Parathyroid adenoma (tissue), 2 donors: ENCODE measurements at regions not wholly inside any gene's neighbourhood (a gene's known extent, or its start where the extent isn't known, plus 50 kb on each side); places are given as distances from the start of the nearest gene placed in this dataset.
"Not testable (repeated sequence)": the region's sequence is repeated elsewhere in the genome, so short reads cannot be mapped to it uniquely, and the experiment has no call there.

Experiments
- H2AFZ ChIP-seq: fragments of 300-600 bp; sonication (generic); one replicate; pipeline ENCODE4 v1.7.0; 2017; ENCODE audit warnings: antibody characterized with exemption, mild to moderate bottlenecking
- H3K27ac ChIP-seq: fragments of 300-600 bp; sonication (generic); one replicate; pipeline ENCODE4 v1.7.0; 2017
- H3K27me3 ChIP-seq: fragments of 300-600 bp; sonication (generic); one replicate; pipeline ENCODE4 v1.7.0; 2017; ENCODE audit warnings: low read length; ENCODE audit not compliant: control insufficient read depth, insufficient read depth
- H3K36me3 ChIP-seq: fragments of 300-600 bp; sonication (generic); one replicate; pipeline ENCODE4 v1.7.0; 2017; ENCODE audit warnings: low read length; ENCODE audit not compliant: control insufficient read depth, insufficient read depth
- H3K4me1 ChIP-seq: fragments of 300-600 bp; sonication (generic); one replicate; pipeline ENCODE4 v1.7.0; 2017; ENCODE audit warnings: control low read depth
- H3K4me2 ChIP-seq: fragments of 300-600 bp; sonication (generic); one replicate; pipeline ENCODE4 v1.7.0; 2017; ENCODE audit warnings: low read length
- H3K4me3 ChIP-seq: fragments of 300-600 bp; sonication (generic); one replicate; pipeline ENCODE4 v1.7.0; 2017; ENCODE audit warnings: low read depth, low read length
- H3K79me2 ChIP-seq: fragments of 300-600 bp; sonication (generic); one replicate; pipeline ENCODE4 v1.7.0; 2017; ENCODE audit warnings: control low read depth
- H3K9ac ChIP-seq: fragments of 300-600 bp; sonication (generic); one replicate; pipeline ENCODE4 v1.7.0; 2017; ENCODE audit warnings: mild to moderate bottlenecking
- H3K9me3 ChIP-seq: fragments of 300-600 bp; sonication (generic); one replicate; pipeline ENCODE4 v1.7.0; 2017; ENCODE audit warnings: low read length; ENCODE audit not compliant: control insufficient read depth
- CTCF ChIP-seq: fragments of 300-600 bp; sonication (generic); IDR thresholded peaks from one replicate; pipeline ENCODE4 v1.7.0; 2017; ENCODE audit warnings: antibody characterized with exemption, mild to moderate bottlenecking
- donor health status: primary hyperparathyroidism.

- Histone ChIP-seq H3K4me3 (no peak overlapping the region), H3K9me3 (no peaks in the 10 kb centered on the region), H3K27me3 (no peaks in the 10 kb centered on the region), H3K9ac (no peak overlapping the region), H3K4me2 (no peak overlapping the region), H3K79me2 (no peaks in the 10 kb centered on the region), H3K4me1 (no peaks in the 10 kb centered on the region), H3K36me3 (no peaks in the 10 kb centered on the region), H2AFZ (no peak overlapping the region), H3K27ac (no peak overlapping the region)
- TF ChIP-seq CTCF: no peak
Observed at GRCh38 chr7:81298951-81299666, 380.3 kb upstream of the SEMA3C start.

GRCh38 chr7:81297317-81297716, 378.5 kb upstream of the SEMA3C start:
- no peaks in the 10 kb centered on the region for H3K36me3 ChIP-seq
- H3K79me2 ChIP-seq: no peaks in the 10 kb centered on the region
- no peak overlapping the region for H3K9ac ChIP-seq
- H3K4me3 ChIP-seq: no peak overlapping the region
- TF ChIP-seq CTCF: no peak
- no peaks in the 10 kb centered on the region for H3K9me3 ChIP-seq
- H3K27me3 ChIP-seq: no peaks in the 10 kb centered on the region
- H3K4me1 ChIP-seq: no peaks in the 10 kb centered on the region
- H3K4me2 ChIP-seq: no peak overlapping the region
- H3K27ac ChIP-seq: no peak overlapping the region
- no peak overlapping the region for H2AFZ ChIP-seq

- Histone ChIP-seq H2AFZ (no peak overlapping the region), H3K4me1 (no peaks in the 10 kb centered on the region), H3K9ac (no peak overlapping the region), H3K9me3 (no peaks in the 10 kb centered on the region), H3K36me3 (no peaks in the 10 kb centered on the region), H3K4me2 (no peak overlapping the region), H3K79me2 (no peaks in the 10 kb centered on the region), H3K27me3 (no peaks in the 10 kb centered on the region), H3K27ac (no peak overlapping the region), H3K4me3 (no peak overlapping the region)
- TF ChIP-seq CTCF: no peak
Observed at GRCh38 chr7:81296726-81297125, 377.9 kb upstream of the SEMA3C start.

- no peak overlapping the region for H3K4me2 ChIP-seq
- no peaks in the 10 kb centered on the region for H3K27me3 ChIP-seq
- no peaks in the 10 kb centered on the region for H3K79me2 ChIP-seq
- H3K27ac ChIP-seq: no peak overlapping the region
- no peak overlapping the region for H3K4me3 ChIP-seq
- H2AFZ ChIP-seq: no peak overlapping the region
- no peaks in the 10 kb centered on the region for H3K36me3 ChIP-seq
- TF ChIP-seq CTCF: no peak
- H3K9ac ChIP-seq: no peak overlapping the region
- no peaks in the 10 kb centered on the region for H3K4me1 ChIP-seq
- H3K9me3 ChIP-seq: no peaks in the 10 kb centered on the region
Observed at GRCh38 chr7:81294897-81295515, 376.2 kb upstream of the SEMA3C start.

- Histone ChIP-seq H3K4me1 (no peaks in the 10 kb centered on the region), H2AFZ (no peak overlapping the region), H3K27me3 (no peaks in the 10 kb centered on the region), H3K9ac (no peak overlapping the region), H3K4me2 (no peak overlapping the region), H3K27ac (no peak overlapping the region), H3K36me3 (no peaks in the 10 kb centered on the region), H3K79me2 (no peaks in the 10 kb centered on the region), H3K4me3 (no peak overlapping the region), H3K9me3 (no peaks in the 10 kb centered on the region)
- no peak for TF ChIP-seq CTCF
Observed at GRCh38 chr7:81293806-81294205, 375.0 kb upstream of the SEMA3C start.

- not testable (repeated sequence) for H3K79me2 ChIP-seq, H3K9ac ChIP-seq, H3K36me3 ChIP-seq, H3K27me3 ChIP-seq, H3K4me2 ChIP-seq, H3K4me3 ChIP-seq, H2AFZ ChIP-seq, H3K9me3 ChIP-seq, H3K4me1 ChIP-seq, H3K27ac ChIP-seq
Observed at GRCh38 chr7:81286754-81287153, 367.9 kb upstream of the SEMA3C start.
